Nephron (organoid): ENCODE measurements at regions not wholly inside any gene's neighbourhood (a gene's known extent, or its start where the extent isn't known, plus 50 kb on each side); places are given as distances from the start of the nearest gene placed in this dataset.
A peak's percentile ranks its signal among the peaks of the same experiment; 100 is the strongest.

ENCODE experiments used
- H3K27ac Mint-ChIP-seq, 3 experiments: 2 replicates each; pipeline ENCODE4 v1.8.0; 2020; ENCODE audit warnings: mixed read lengths in 3 of 3, mild to moderate bottlenecking in 2 of 3, moderate library complexity in 1 of 3
- H3K27me3 Mint-ChIP-seq: 2 replicates; pipeline ENCODE4 v1.8.0; 2021; ENCODE audit warnings: low read depth, mild to moderate bottlenecking, moderate library complexity, mixed read lengths
- H3K36me3 Mint-ChIP-seq: 2 replicates; pipeline ENCODE4 v1.8.0; 2020; ENCODE audit warnings: low read depth, mixed read lengths
- H3K4me1 Mint-ChIP-seq: 2 replicates; pipeline ENCODE4 v1.8.0; 2020; ENCODE audit warnings: mixed read lengths
- H3K4me3 Mint-ChIP-seq, 3 experiments: 2 replicates each; pipeline ENCODE4 v1.8.0; 2020; ENCODE audit warnings: mild to moderate bottlenecking in 3 of 3, mixed read lengths in 3 of 3, moderate library complexity in 2 of 3
- H3K9me3 Mint-ChIP-seq: 2 replicates; pipeline ENCODE4 v1.8.0; 2020; ENCODE audit warnings: mixed read lengths
- TF ChIP-seq, protein P1 (sequence below), 3 experiments: fragments of 200-600 bp; sonication (generic); IDR thresholded peaks; one replicate each; pipeline ENCODE4 v1.5.0; 2021; ENCODE audit warnings: antibody characterized with exemption in 3 of 3; ENCODE audit not compliant: unreplicated experiment in 3 of 3

GRCh38 chr1:81377406-81377805 lies 423.3 kb upstream of the ADGRL2 start:
- H3K27ac Mint-ChIP-seq: no peak overlapping the region
- no peaks in the 10 kb centered on the region for H3K4me1 Mint-ChIP-seq
- no peak overlapping the region for H3K4me3 Mint-ChIP-seq
- TF ChIP-seq, protein P1, sequence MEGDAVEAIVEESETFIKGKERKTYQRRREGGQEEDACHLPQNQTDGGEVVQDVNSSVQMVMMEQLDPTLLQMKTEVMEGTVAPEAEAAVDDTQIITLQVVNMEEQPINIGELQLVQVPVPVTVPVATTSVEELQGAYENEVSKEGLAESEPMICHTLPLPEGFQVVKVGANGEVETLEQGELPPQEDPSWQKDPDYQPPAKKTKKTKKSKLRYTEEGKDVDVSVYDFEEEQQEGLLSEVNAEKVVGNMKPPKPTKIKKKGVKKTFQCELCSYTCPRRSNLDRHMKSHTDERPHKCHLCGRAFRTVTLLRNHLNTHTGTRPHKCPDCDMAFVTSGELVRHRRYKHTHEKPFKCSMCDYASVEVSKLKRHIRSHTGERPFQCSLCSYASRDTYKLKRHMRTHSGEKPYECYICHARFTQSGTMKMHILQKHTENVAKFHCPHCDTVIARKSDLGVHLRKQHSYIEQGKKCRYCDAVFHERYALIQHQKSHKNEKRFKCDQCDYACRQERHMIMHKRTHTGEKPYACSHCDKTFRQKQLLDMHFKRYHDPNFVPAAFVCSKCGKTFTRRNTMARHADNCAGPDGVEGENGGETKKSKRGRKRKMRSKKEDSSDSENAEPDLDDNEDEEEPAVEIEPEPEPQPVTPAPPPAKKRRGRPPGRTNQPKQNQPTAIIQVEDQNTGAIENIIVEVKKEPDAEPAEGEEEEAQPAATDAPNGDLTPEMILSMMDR (IDR thresholded peaks at IDR 0.05; ENCODE audit: unreplicated experiment in 3 of 3): no peak
- H3K9me3 Mint-ChIP-seq: no peaks in the 10 kb centered on the region
- peaks cover 4% of the 10 kb centered on the region for H3K27me3 Mint-ChIP-seq
- no peaks in the 10 kb centered on the region for H3K36me3 Mint-ChIP-seq

DNA sequence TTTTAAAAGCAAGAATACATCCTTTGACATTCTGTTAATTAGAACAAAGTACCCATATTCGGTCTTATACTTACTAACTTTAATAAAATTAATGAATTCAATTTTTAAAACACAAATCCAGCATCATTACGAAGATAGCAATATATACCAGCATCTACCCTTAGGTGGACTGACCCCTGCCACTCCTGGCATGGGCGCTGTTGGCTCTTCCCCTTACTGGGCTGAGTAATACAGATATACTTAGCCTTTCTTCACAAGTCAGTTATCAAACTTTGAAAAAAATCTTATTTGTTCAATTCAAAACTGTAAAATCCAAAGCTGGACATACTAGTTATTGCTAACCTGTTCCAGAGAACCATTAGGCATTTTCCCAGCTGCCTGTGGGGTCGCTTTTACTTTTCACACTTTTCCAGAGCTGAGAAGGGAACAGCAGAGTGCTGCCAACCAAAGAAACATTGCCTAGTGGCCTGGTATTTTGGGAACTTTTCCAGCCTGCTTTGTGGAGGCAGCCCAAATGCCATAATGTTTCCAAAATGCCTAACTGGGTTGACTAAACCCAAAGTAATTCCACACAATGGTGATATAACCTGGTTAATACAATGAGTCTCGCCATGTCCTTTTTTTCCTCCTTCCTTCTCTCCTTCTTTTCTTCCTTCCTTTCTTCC lies 424.7 kb upstream of the ADGRL2 start:
- Mint-ChIP-seq H3K36me3 (no peaks in the 10 kb centered on the region), H3K4me3 (no peak overlapping the region), H3K27ac (no peak overlapping the region), H3K27me3 (peaks cover 4% of the 10 kb centered on the region), H3K4me1 (no peaks in the 10 kb centered on the region), H3K9me3 (no peaks in the 10 kb centered on the region)
- TF ChIP-seq, protein P1 (IDR thresholded peaks at IDR 0.05; ENCODE audit: unreplicated experiment in 3 of 3): no peak

DNA sequence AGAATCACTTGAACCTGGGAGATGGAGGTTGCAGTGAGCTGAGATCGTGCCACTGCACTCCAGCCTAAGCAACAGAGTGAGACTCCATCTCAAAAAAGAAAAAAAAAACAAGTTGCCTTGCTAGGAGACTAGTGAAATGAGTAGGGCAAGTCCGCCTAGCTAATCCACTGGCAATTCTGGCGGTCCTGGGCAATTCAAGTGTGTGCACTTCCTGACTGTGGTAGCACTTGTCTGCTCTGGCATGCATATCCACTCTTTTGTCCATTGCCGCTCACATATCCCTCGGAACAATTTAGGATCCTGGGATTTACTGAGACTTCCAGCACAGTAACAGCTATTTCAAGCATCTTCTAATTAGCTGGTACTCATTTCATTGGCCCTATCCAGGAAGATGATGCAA lies 426.3 kb upstream of the ADGRL2 start:
- Mint-ChIP-seq H3K27ac (no peak overlapping the region), H3K36me3 (no peaks in the 10 kb centered on the region), H3K9me3 (no peaks in the 10 kb centered on the region), H3K4me1 (no peaks in the 10 kb centered on the region), H3K27me3 (peaks cover 4% of the 10 kb centered on the region), H3K4me3 (no peak overlapping the region)
- TF ChIP-seq, protein P1 (IDR thresholded peaks at IDR 0.05; ENCODE audit: unreplicated experiment in 3 of 3): no peak

DNA sequence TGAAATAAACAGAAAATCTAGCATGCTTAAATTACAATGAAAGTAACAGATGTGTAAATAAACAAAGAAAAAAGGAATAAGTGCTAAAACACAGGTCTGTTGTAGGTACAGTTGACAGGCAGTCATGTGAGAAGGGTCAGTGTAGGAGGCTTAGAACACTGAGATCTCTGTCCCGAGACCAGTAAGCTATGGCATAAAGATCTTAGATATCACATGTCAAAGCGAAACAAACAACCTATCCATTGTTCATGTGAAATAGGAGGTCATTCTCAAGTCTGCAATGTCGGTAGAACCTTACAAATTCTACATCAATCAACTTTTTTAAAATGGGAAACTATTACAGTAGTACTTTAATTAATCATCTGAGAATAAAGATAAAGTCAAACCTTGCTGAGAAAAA lies 428.9 kb upstream of the ADGRL2 start:
- no peaks in the 10 kb centered on the region for H3K36me3 Mint-ChIP-seq
- no peak overlapping the region for H3K27ac Mint-ChIP-seq
- TF ChIP-seq, protein P1 (IDR thresholded peaks at IDR 0.05; ENCODE audit: unreplicated experiment in 3 of 3): no peak
- H3K4me1 Mint-ChIP-seq: peaks cover 1% of the 10 kb centered on the region
- H3K27me3 Mint-ChIP-seq: no peaks in the 10 kb centered on the region
- no peak overlapping the region for H3K4me3 Mint-ChIP-seq
- H3K9me3 Mint-ChIP-seq: peaks cover 2% of the 10 kb centered on the region

GRCh38 chr1:81369833-81370232 lies 430.9 kb upstream of the ADGRL2 start:
- H3K27me3 Mint-ChIP-seq: no peaks in the 10 kb centered on the region
- peak overlapping the region in 1 of 3 experiments; percentile 37 for H3K27ac Mint-ChIP-seq
- no peak overlapping the region for H3K4me3 Mint-ChIP-seq
- peaks cover 2% of the 10 kb centered on the region for H3K9me3 Mint-ChIP-seq
- H3K36me3 Mint-ChIP-seq: no peaks in the 10 kb centered on the region
- TF ChIP-seq, protein P1 (IDR thresholded peaks at IDR 0.05; ENCODE audit: unreplicated experiment in 3 of 3): no peak
- H3K4me1 Mint-ChIP-seq: peaks cover 6% of the 10 kb centered on the region

- H3K4me3 Mint-ChIP-seq: no peak overlapping the region
- H3K27me3 Mint-ChIP-seq: no peaks in the 10 kb centered on the region
- peaks cover 2% of the 10 kb centered on the region for H3K9me3 Mint-ChIP-seq
- TF ChIP-seq, protein P1 (IDR thresholded peaks at IDR 0.05; ENCODE audit: unreplicated experiment in 3 of 3): no peak
- H3K27ac Mint-ChIP-seq: peak overlapping the region in 1 of 3 experiments; percentile 2
- H3K36me3 Mint-ChIP-seq: no peaks in the 10 kb centered on the region
- peaks cover 6% of the 10 kb centered on the region for H3K4me1 Mint-ChIP-seq
These were observed 434.6 kb upstream of the ADGRL2 start for GRCh38 chr1:81366173-81366572.
